ENCODE measurements at regions not wholly inside any gene's neighbourhood (a gene's known extent, or its start where the extent isn't known, plus 50 kb on each side); places are given as distances from the start of the nearest gene placed in this dataset.

DNA sequence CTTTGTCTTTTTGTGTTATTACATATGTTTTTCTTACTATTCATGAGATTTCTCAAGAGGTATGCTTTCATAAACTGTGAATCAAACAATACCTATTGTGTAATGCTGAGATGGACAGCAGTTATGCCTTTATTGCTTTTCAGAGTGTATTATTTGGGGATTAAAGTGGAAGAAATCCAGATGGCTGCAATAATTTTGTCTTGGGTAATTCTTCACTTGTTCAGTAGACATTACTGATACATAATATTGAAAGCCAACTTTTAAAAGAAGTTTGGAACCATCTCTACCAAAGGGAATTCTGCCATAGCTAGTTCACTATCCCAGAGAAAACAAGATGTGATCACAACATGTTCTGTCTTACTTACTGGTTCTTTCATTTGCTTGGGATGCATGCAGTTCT is 253.4 kb upstream of the ZSWIM2 start:
- no peak overlapping the region for H3K27ac ChIP-seq (replicated peaks in 1 of 4)
- intact Hi-C loops (cut with DNase I), result no loop called here

GRCh38 chr2:187098154-187098553 is 249.2 kb upstream of the ZSWIM2 start:
- WGBS, result 74% methylated on average over 1 of the region's 1 CpG
- Histone ChIP-seq H3K4me1 (no peaks in the 10 kb centered on the region), H3K9me3 (no peaks in the 10 kb centered on the region), H3K27me3 (no peaks in the 10 kb centered on the region), H3K27ac (replicated peaks in 1 of 4) (no peak overlapping the region), H3K4me3 (no peak overlapping the region), H3K36me3 (no peaks in the 10 kb centered on the region)
- intact Hi-C loops (cut with DNase I), result no loop called here
- TF ChIP-seq POLR2AphosphoS5 (IDR thresholded peaks at IDR 0.05) (no peak), POLR2A (IDR thresholded peaks at IDR 0.05; ENCODE audit: low read depth) (no peak), EP300 (IDR thresholded peaks at IDR 0.05) (no peak)
- TF ChIP-seq, protein P1, sequence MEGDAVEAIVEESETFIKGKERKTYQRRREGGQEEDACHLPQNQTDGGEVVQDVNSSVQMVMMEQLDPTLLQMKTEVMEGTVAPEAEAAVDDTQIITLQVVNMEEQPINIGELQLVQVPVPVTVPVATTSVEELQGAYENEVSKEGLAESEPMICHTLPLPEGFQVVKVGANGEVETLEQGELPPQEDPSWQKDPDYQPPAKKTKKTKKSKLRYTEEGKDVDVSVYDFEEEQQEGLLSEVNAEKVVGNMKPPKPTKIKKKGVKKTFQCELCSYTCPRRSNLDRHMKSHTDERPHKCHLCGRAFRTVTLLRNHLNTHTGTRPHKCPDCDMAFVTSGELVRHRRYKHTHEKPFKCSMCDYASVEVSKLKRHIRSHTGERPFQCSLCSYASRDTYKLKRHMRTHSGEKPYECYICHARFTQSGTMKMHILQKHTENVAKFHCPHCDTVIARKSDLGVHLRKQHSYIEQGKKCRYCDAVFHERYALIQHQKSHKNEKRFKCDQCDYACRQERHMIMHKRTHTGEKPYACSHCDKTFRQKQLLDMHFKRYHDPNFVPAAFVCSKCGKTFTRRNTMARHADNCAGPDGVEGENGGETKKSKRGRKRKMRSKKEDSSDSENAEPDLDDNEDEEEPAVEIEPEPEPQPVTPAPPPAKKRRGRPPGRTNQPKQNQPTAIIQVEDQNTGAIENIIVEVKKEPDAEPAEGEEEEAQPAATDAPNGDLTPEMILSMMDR (IDR thresholded peaks at IDR 0.05), result no peak
- no peak for DNase-seq (ENCODE audit: extremely low spot score)

More for the DNA sequence above, 253.4 kb upstream of the ZSWIM2 start:
- H3K4me1 ChIP-seq, result no peaks in the 10 kb centered on the region
- no peaks in the 10 kb centered on the region for H3K36me3 ChIP-seq
- no peaks in the 10 kb centered on the region for H3K27me3 ChIP-seq
- TF ChIP-seq POLR2A (IDR thresholded peaks at IDR 0.05; ENCODE audit: low read depth) (no peak), POLR2AphosphoS5 (IDR thresholded peaks at IDR 0.05) (no peak), EP300 (IDR thresholded peaks at IDR 0.05) (no peak)
- TF ChIP-seq, protein P1 (IDR thresholded peaks at IDR 0.05), result no peak
- no peak overlapping the region for H3K4me3 ChIP-seq
- DNase-seq (ENCODE audit: extremely low spot score), result no peak
- H3K9me3 ChIP-seq, result no peaks in the 10 kb centered on the region

GRCh38 chr2:187093771-187094412 is 244.9 kb upstream of the ZSWIM2 start:
- 79% methylated on average over 1 of the region's 1 CpG for WGBS
- Histone ChIP-seq H3K27ac (replicated peaks in 1 of 4) (no peak overlapping the region), H3K36me3 (no peaks in the 10 kb centered on the region), H3K27me3 (no peaks in the 10 kb centered on the region), H3K4me3 (no peak overlapping the region), H3K9me3 (no peaks in the 10 kb centered on the region), H3K4me1 (no peaks in the 10 kb centered on the region)
- intact Hi-C loops (cut with DNase I), result no loop called here
- TF ChIP-seq EP300 (IDR thresholded peaks at IDR 0.05) (no peak), POLR2A (IDR thresholded peaks at IDR 0.05; ENCODE audit: low read depth) (no peak), POLR2AphosphoS5 (IDR thresholded peaks at IDR 0.05) (no peak)
- TF ChIP-seq, protein P1 (IDR thresholded peaks at IDR 0.05), result no peak
- no peak for DNase-seq (ENCODE audit: extremely low spot score)

DNA sequence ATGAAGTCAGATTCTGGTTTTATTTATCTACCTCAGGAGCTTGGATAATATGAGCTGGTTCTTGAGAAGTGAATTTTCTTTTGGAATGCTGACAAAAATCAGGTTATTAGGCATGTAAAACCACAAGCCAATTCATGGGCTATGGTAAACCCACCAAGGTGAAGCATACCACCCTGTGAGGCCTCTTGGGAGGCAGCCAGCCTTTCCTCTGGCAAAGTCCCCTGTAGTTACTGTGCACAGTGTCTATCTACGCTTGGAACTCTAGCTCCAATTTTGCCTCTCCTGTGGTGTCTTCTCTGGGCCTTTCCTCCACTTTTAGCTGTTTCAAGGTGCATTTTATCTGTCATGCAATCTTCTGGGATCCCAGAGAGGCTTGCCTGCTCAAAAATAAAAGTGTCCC is 242.7 kb upstream of the ZSWIM2 start:
- 82% methylated on average over 1 of the region's 1 CpG for WGBS
- Histone ChIP-seq H3K4me1 (no peaks in the 10 kb centered on the region), H3K36me3 (no peaks in the 10 kb centered on the region), H3K9me3 (no peaks in the 10 kb centered on the region), H3K27me3 (no peaks in the 10 kb centered on the region), H3K4me3 (no peak overlapping the region), H3K27ac (replicated peaks in 1 of 4) (no peak overlapping the region)
- TF ChIP-seq, protein P1 (IDR thresholded peaks at IDR 0.05), result no peak
- TF ChIP-seq POLR2A (IDR thresholded peaks at IDR 0.05; ENCODE audit: low read depth) (no peak), POLR2AphosphoS5 (IDR thresholded peaks at IDR 0.05) (no peak), EP300 (IDR thresholded peaks at IDR 0.05) (no peak)
- intact Hi-C loops (cut with DNase I), result no loop called here
- no peak for DNase-seq (ENCODE audit: extremely low spot score)

DNA sequence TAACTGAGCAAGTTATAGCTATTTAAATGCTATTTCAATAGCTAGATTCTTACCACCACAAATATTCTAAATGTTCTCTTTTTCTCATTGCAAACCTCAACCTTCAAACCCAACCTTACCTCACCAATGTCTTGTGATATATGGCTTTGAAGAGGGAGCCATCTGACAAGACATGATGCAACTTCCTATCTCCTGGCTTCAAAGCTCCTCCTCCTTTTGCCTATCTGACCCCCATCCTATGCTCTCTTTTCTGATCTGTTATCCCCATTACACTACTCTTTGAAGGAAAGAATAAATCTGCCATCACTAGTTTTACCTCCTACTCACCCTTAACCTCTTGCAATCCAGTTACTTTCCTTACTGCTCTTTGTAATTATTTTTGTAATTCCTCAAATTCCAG is 235.6 kb upstream of the ZSWIM2 start:
- Histone ChIP-seq H3K4me1 (no peaks in the 10 kb centered on the region), H3K4me3 (no peak overlapping the region), H3K36me3 (no peaks in the 10 kb centered on the region), H3K27ac (replicated peaks in 1 of 4) (no peak overlapping the region), H3K27me3 (no peaks in the 10 kb centered on the region), H3K9me3 (no peaks in the 10 kb centered on the region)
- no peak for DNase-seq (ENCODE audit: extremely low spot score)
- intact Hi-C loops (cut with DNase I), result no loop called here
- TF ChIP-seq, protein P1 (IDR thresholded peaks at IDR 0.05), result no peak
- TF ChIP-seq POLR2AphosphoS5 (IDR thresholded peaks at IDR 0.05), result no peak
- no peak for TF ChIP-seq POLR2A (IDR thresholded peaks at IDR 0.05; ENCODE audit: low read depth)
- no peak for TF ChIP-seq EP300 (IDR thresholded peaks at IDR 0.05)
